Amniotic epithelial cell (primary cell): ENCODE measurements at regions not wholly inside any gene's neighbourhood (a gene's known extent, or its start where the extent isn't known, plus 50 kb on each side); places are given as distances from the start of the nearest gene placed in this dataset.
"Not testable (repeated sequence)": the region's sequence is repeated elsewhere in the genome, so short reads cannot be mapped to it uniquely, and the experiment has no call there.

Experiments
- DNase-seq: peaks from one replicate; pipeline ENCODE4 v3.0.0-alpha.2; 2010; ENCODE audit warnings: low read depth

GRCh38 chr7:110281362-110281761 is 809.6 kb upstream of the LRRN3 start:
- no peak for DNase-seq

GRCh38 chr7:110283056-110283455 is 807.9 kb upstream of the LRRN3 start:
- DNase-seq, result no peak

GRCh38 chr7:110291430-110291829 is 799.5 kb upstream of the LRRN3 start:
- DNase-seq, result no peak

GRCh38 chr7:110296321-110296720 is 794.6 kb upstream of the LRRN3 start:
- DNase-seq, result no peak

GRCh38 chr7:110307776-110308175 is 783.2 kb upstream of the LRRN3 start:
- DNase-seq, result peak; percentile 60

GRCh38 chr7:110308791-110309190 is 782.1 kb upstream of the LRRN3 start:
- no peak for DNase-seq

GRCh38 chr7:110309941-110310340 is 781.0 kb upstream of the LRRN3 start:
- peak; percentile 1 for DNase-seq

- no peak for DNase-seq
These were observed 779.4 kb upstream of the LRRN3 start for GRCh38 chr7:110311556-110311955.

- peak; percentile 14 for DNase-seq
These were observed 773.2 kb upstream of the LRRN3 start for GRCh38 chr7:110317541-110318265.

- not testable (repeated sequence) for DNase-seq
These were observed 770.6 kb upstream of the LRRN3 start for GRCh38 chr7:110320285-110320684.

- no peak for DNase-seq
These were observed 768.1 kb upstream of the LRRN3 start for GRCh38 chr7:110322796-110323195.

GRCh38 chr7:110326966-110327365 is 764.0 kb upstream of the LRRN3 start:
- no peak for DNase-seq

GRCh38 chr7:110336423-110336822 is 754.5 kb upstream of the LRRN3 start:
- DNase-seq, result no peak

GRCh38 chr7:110337646-110338045 is 753.3 kb upstream of the LRRN3 start:
- no peak for DNase-seq

- DNase-seq, result no peak
These were observed 743.8 kb upstream of the LRRN3 start for GRCh38 chr7:110347081-110347480.

- DNase-seq, result no peak
These were observed 734.5 kb upstream of the LRRN3 start for GRCh38 chr7:110356438-110356837.

- DNase-seq, result peak; percentile 31
These were observed 732.9 kb upstream of the LRRN3 start for GRCh38 chr7:110358028-110358427.

GRCh38 chr7:110371709-110372108 is 719.2 kb upstream of the LRRN3 start:
- DNase-seq, result no peak

GRCh38 chr7:110372685-110373084 is 718.2 kb upstream of the LRRN3 start:
- no peak for DNase-seq

- peak; percentile 24 for DNase-seq
These were observed 717.5 kb upstream of the LRRN3 start for GRCh38 chr7:110373416-110373815.

- peak; percentile 76 for DNase-seq
These were observed 717.1 kb upstream of the LRRN3 start for GRCh38 chr7:110373859-110374258.

- DNase-seq, result no peak
These were observed 715.9 kb upstream of the LRRN3 start for GRCh38 chr7:110375068-110375467.

GRCh38 chr7:110382736-110383135 is 708.2 kb upstream of the LRRN3 start:
- DNase-seq, result no peak

GRCh38 chr7:110386006-110386405 is 704.9 kb upstream of the LRRN3 start:
- no peak for DNase-seq
